ENCODE measurements at regions not wholly inside any gene's neighbourhood (a gene's known extent, or its start where the extent isn't known, plus 50 kb on each side); places are given as distances from the start of the nearest gene placed in this dataset.
"Not testable (repeated sequence)": the region's sequence is repeated elsewhere in the genome, so short reads cannot be mapped to it uniquely, and the experiment has no call there.

GRCh38 chr1:83130886-83131691 lies 867.8 kb downstream of the TTLL7 start:
- no peak for DNase-seq (ENCODE audit: low spot score)

GRCh38 chr1:83129107-83129506 lies 869.8 kb downstream of the TTLL7 start:
- DNase-seq (ENCODE audit: low spot score) = no peak

- DNase-seq (ENCODE audit: low spot score) = no peak
These were observed 873.5 kb downstream of the TTLL7 start for GRCh38 chr1:83125456-83125855.

- DNase-seq (ENCODE audit: low spot score) = no peak
These were observed 875.9 kb downstream of the TTLL7 start for GRCh38 chr1:83123019-83123418.

- no peak for DNase-seq (ENCODE audit: low spot score)
These were observed 880.5 kb downstream of the TTLL7 start for GRCh38 chr1:83118472-83118871.

- not testable (repeated sequence) for DNase-seq (ENCODE audit: low spot score)
These were observed 881.9 kb downstream of the TTLL7 start for GRCh38 chr1:83117030-83117429.

GRCh38 chr1:83115785-83116184 lies 883.1 kb downstream of the TTLL7 start:
- no peak for DNase-seq (ENCODE audit: low spot score)

GRCh38 chr1:83114136-83114834 lies 884.6 kb downstream of the TTLL7 start:
- no peak for DNase-seq (ENCODE audit: low spot score)

GRCh38 chr1:83113652-83114051 lies 885.3 kb downstream of the TTLL7 start:
- no peak for DNase-seq (ENCODE audit: low spot score)

GRCh38 chr1:83112248-83112885 lies 886.6 kb downstream of the TTLL7 start:
- no peak for DNase-seq (ENCODE audit: low spot score)

- DNase-seq (ENCODE audit: low spot score) = no peak
These were observed 888.8 kb downstream of the TTLL7 start for GRCh38 chr1:83110156-83110555.

GRCh38 chr1:83109692-83110091 lies 889.2 kb downstream of the TTLL7 start:
- DNase-seq (ENCODE audit: low spot score) = no peak

GRCh38 chr1:83104558-83104957 lies 894.4 kb downstream of the TTLL7 start:
- no peak for DNase-seq (ENCODE audit: low spot score)

GRCh38 chr1:83103341-83103740 lies 895.6 kb downstream of the TTLL7 start:
- no peak for DNase-seq (ENCODE audit: low spot score)

GRCh38 chr1:83102630-83103071 lies 896.3 kb downstream of the TTLL7 start:
- DNase-seq (ENCODE audit: low spot score) = no peak

GRCh38 chr1:83101406-83101805 lies 897.5 kb downstream of the TTLL7 start:
- no peak for DNase-seq (ENCODE audit: low spot score)

- DNase-seq (ENCODE audit: low spot score) = no peak
These were observed 898.8 kb downstream of the TTLL7 start for GRCh38 chr1:83100133-83100532.

- DNase-seq (ENCODE audit: low spot score) = no peak
These were observed 900.1 kb downstream of the TTLL7 start for GRCh38 chr1:83098791-83099190.

- DNase-seq (ENCODE audit: low spot score) = no peak
These were observed 900.8 kb downstream of the TTLL7 start for GRCh38 chr1:83098131-83098530.

- DNase-seq (ENCODE audit: low spot score) = no peak
These were observed 901.2 kb downstream of the TTLL7 start for GRCh38 chr1:83097715-83098114.

- no peak for DNase-seq (ENCODE audit: low spot score)
These were observed 903.4 kb downstream of the TTLL7 start for GRCh38 chr1:83095570-83095969.

- no peak for DNase-seq (ENCODE audit: low spot score)
These were observed 908.7 kb downstream of the TTLL7 start for GRCh38 chr1:83090195-83090594.

- no peak for DNase-seq (ENCODE audit: low spot score)
These were observed 911.1 kb downstream of the TTLL7 start for GRCh38 chr1:83087851-83088250.

All from putamen (tissue), 1 donor.